ENCODE measurements at regions not wholly inside any gene's neighbourhood (a gene's known extent, or its start where the extent isn't known, plus 50 kb on each side); places are given as distances from the start of the nearest gene placed in this dataset.

- no peak for TF ChIP-seq EZH2 (IDR thresholded peaks at IDR 0.05; ENCODE audit: low read depth, low read length, severe bottlenecking)
- TF ChIP-seq E2F6 (IDR thresholded peaks at IDR 0.05): no peak
- no peak for TF ChIP-seq BCL11A (IDR thresholded peaks at IDR 0.05; ENCODE audit: low read depth in 2 of 2, low read length in 2 of 2)
- TF ChIP-seq ZNF274 (IDR thresholded peaks at IDR 0.05; ENCODE audit: borderline replicate concordance, extremely low read depth, low read length): no peak
- TF ChIP-seq KDM5A (IDR thresholded peaks at IDR 0.05; ENCODE audit: low read length): no peak
- TF ChIP-seq GABPA (IDR thresholded peaks at IDR 0.05; ENCODE audit: borderline replicate concordance, insufficient read depth, low read length): no peak
- TF ChIP-seq JUN (IDR thresholded peaks at IDR 0.05; ENCODE audit: low read depth, low read length): no peak
- no peak for TF ChIP-seq CTCF (IDR thresholded peaks at IDR 0.05; ENCODE audit: control extremely low read depth in 1 of 3, insufficient read depth in 1 of 3, low read depth in 1 of 3, low read length in 3 of 3)
- TF ChIP-seq HDAC6 (IDR thresholded peaks at IDR 0.05; ENCODE audit: low read depth, low read length): no peak
- TF ChIP-seq CBX8 (IDR thresholded peaks at IDR 0.05; ENCODE audit: borderline replicate concordance, low read depth, low read length): no peak
- no peak for TF ChIP-seq CREB1 (IDR thresholded peaks at IDR 0.05)
- TF ChIP-seq CEBPB (IDR thresholded peaks at IDR 0.05; ENCODE audit: low read depth, low read length): no peak
- no peak for TF ChIP-seq EP300 (IDR thresholded peaks at IDR 0.05; ENCODE audit: borderline replicate concordance in 1 of 2, low read depth in 2 of 2, low read length in 2 of 2)
- TF ChIP-seq SIN3A (conservative IDR thresholded peaks at IDR 0.05 in 1 of 2, IDR thresholded peaks at IDR 0.05 in 1 of 2; ENCODE audit: low read depth in 1 of 2, low read length in 2 of 2): no peak
Measured at GRCh38 chr15:47933865-47934264, 186.9 kb upstream of the SLC24A5 start.
